Putamen (tissue), 1 donor: ENCODE measurements at regions not wholly inside any gene's neighbourhood (a gene's known extent, or its start where the extent isn't known, plus 50 kb on each side); places are given as distances from the start of the nearest gene placed in this dataset.

ENCODE experiments used
- DNase-seq: peaks from one replicate; pipeline ENCODE4 v3.0.0-alpha.2; 2016; ENCODE audit warnings: low spot score

DNA sequence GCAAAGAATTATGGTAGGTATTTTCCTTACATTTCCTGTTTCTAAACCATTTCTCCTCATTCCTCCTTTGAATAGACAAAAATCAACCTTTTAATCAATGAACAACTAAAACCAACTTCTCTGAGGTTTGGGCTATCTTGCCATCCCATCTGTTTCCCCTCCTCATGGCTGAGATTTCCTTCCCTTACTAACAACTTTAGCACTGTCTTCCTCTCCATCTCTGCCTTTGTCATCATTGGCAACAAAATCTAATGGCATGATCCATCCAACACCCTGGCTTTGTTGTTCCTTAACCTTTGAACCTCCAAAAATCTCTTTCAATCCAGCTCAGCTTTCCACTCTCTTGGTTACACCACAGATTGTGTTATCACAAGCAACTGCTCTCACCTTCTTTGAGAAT lies 95.3 kb upstream of the FAM136A start:
- DNase-seq, result no peak

GRCh38 chr2:70396612-70397011 lies 94.7 kb upstream of the FAM136A start:
- no peak for DNase-seq

DNA sequence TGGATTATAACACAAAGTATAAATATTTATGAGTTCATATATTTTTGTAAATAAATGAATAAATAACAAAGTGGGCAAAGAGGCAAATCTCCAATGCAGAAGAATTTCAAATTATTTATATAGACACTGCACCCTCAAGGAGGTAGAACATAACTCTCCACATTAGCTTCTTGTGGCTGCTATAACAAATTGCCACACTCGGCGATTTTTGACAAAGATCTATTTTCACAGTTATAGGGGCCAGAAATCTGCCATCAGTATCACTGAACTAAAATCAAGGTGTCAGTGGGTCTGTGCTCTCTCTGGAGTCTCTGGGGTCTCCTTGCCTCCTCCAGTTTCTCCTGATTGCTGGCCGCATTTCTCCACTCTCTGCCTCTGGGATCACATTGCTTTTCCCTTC lies 92.0 kb upstream of the FAM136A start:
- DNase-seq, result no peak

DNA sequence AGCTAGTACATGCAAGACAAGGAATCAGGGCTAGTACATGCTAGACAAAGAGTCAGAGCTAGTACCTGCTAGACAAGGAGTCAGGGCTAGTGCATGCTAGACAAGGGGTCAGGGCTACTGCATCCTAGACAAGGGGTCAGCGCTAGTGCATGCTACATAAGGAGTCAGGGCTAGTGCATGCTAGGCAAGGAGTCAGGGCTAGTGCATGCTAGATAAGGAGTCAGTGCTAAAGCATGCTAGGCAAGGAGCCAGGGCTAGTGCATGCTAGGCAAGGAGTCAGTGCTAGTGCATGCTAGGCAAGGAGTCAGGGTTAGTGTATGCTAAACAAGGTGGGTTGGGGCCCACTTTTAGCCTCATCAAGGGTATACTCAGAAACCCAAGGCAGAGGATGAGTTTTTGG lies 90.1 kb upstream of the FAM136A start:
- no peak for DNase-seq

- DNase-seq, result no peak
Measured at GRCh38 chr2:70391259-70391658, 89.4 kb upstream of the FAM136A start.

DNA sequence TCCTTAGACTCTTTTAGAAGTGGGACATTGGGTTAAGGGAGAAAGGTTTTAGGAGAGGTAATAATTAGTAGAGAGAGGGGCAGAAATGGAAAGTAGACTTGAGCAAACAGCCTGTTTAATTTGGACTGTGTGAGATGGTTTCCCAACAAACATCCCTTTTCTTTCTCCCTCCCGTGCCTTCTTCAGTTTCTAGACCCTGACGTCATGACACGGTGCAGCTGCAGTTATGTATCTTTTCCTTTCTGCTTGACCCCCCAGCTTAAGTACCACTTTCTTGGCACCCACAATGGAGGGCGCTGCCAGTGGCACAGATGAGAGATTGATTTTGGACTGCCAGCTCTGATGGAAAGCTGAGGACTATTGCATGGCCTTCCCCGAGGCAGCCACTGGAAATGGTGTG lies 86.9 kb upstream of the FAM136A start:
- no peak for DNase-seq

GRCh38 chr2:70388128-70388527 lies 86.3 kb upstream of the FAM136A start:
- DNase-seq, result no peak

DNA sequence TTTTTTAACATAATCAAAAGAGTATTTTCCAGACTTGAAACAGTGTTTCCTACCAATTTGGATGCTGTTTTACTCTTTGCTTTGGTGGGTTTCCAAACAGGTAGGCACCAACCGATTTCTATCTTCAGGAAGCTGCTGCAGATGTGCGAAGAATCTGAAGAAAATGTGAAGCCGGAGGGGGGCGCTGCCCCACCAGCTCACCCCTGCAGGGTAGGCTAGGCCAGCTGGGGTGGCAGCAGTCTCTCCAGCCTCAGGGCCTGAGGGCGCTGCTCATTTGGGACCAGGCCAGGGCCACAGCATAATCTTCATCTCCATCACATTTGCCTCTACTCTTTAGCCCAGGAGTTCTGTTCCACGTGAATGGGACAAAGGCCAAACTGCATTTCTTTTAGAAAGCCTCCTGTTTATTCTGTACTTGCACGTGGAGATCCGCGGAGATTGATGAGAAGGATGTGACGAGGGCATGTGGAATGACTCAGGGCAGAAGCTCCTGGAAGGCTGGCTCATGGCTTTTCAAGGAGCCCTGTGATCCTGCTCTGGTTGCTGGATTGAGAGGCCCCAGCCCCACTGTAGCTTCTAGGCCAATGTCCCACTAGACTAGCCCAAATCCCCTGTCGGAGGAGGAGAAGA lies 84.2 kb upstream of the FAM136A start:
- DNase-seq, result no peak

DNA sequence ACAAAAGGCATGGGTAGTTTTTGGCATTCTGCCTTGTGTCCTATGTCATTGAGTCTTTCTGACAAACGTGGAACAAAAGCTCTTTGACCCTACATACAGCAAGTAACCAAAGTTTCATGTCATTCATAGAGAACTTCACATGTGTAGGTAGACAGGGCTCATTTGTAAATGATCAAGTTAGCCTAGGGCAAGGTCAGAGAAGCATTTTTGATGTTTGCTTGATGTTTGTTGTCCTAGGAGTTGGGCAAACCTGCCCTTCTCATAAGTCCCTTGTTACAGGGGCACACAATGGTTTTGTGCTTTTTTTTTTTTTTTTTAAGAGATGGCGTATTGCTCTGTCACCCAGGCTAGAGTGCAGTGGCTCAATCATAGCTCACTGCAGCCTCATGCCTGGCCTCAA lies 83.3 kb upstream of the FAM136A start:
- no peak for DNase-seq

DNA sequence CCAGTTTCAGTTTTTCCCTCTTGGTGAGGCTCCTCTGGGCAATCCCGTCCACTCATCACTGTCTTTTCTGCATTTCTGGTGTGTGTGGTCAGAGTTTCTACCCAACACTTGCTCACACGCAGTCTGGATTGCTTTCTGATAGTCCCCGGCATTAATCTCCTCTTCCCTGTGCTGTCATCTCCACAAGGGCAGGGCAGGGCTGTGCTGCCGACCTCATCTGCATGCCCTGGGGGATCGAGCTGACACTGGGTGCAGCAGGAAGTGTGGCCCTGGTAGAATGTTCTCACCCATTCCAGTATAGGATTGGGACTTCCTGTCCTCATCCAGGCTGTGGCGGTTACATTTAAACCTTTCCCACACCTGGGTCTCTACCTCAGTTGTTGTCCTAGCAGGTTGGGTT lies 80.0 kb upstream of the FAM136A start:
- no peak for DNase-seq

DNA sequence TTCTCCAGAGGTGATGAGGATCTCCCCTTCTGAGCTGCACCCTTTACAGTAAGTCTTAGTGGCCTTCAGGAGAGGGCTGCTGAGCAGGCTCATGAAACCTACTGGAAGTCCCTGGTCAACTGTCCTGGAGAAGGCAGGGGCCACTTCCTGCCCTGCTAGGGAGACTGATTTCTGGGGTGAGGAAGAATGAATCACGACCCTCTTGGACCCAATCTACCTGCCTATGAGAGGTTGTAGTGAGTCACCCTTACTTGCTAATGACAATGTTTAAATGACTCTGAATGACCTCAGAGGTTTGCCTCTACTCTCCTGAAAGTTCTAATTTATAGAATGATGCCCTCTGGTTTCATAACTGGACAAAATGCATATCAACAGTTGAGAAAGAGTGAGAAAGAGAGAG lies 79.4 kb upstream of the FAM136A start:
- DNase-seq, result no peak

- DNase-seq, result no peak
Measured at GRCh38 chr2:70380621-70381020, 78.8 kb upstream of the FAM136A start.

DNA sequence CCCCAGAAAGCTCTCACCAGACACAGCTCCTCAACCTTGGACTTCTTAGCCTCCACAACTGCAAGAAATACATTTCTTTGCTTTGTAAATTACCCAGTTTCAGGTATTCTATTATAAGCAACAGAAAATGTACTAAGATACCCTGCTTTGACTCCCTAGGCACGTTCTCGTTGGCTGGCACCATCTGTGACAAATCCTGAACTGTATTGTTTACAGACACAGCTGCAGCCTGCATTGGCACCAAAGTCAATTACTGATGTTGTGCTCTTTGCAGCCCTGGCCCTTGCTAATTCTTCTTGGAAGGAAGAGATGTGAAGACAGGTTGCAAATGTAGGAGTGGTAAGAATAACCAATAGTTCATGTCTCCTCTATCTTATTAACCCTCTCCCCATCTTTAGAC lies 72.7 kb upstream of the FAM136A start:
- DNase-seq, result no peak

DNA sequence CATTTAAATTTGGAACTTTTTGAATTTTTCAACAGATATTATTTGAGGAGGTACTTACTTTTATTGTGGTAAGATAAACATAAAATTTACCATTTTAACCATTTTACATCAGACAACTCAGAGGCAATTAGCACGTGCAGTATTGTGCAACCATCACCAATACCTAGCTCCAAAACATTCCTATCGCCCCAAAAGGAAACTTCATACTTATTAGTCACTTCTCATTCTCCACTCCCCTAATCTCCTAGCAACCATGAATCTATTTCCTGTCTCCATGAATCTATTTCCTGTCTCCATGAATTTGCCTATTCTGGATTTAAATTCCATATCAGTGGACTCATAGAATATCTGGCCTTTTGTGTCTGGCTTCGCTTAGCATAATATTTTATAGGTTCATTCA lies 69.9 kb upstream of the FAM136A start:
- DNase-seq, result no peak

DNA sequence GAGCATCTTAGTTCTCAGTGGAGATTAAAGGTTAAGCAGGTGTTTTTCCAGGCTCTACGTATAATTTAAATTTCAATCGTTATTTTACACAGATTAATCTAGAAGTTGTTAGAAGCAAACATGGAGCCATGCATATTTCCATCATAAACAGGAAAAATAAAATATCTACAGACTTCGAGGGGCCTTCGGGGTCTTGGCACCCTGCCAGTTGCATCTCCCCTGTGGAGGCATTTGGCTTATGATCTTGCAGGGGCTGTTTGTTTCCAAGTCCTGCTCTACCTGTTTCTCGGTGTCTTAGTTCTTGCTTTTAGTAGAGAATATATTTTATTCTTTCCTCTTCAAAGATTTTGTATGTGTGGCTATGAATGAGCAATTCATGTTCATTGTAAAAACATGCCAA lies 67.2 kb upstream of the FAM136A start:
- no peak for DNase-seq

GRCh38 chr2:70368545-70368944 lies 66.7 kb upstream of the FAM136A start:
- DNase-seq, result no peak

- no peak for DNase-seq
Measured at GRCh38 chr2:70367722-70368323, 66.0 kb upstream of the FAM136A start.

DNA sequence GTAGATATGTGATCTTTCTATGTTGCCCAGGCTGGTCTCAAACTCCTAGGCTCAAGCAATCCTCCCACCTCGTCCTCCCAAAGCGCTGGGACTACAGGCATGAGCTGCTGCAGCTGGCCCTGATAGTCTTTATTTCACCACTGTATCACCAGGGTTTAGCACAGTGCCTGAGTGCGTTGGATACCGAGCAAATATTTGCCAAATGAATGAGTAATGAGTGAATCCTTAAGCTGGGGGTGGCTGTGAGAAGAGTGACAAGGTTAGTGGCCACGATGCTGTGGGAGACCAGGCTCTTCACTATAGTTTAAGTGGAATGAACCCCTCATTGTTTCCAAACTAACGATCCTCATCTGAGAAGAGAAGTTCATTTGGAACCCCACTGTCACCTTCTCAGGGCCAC lies 60.8 kb upstream of the FAM136A start:
- no peak for DNase-seq

DNA sequence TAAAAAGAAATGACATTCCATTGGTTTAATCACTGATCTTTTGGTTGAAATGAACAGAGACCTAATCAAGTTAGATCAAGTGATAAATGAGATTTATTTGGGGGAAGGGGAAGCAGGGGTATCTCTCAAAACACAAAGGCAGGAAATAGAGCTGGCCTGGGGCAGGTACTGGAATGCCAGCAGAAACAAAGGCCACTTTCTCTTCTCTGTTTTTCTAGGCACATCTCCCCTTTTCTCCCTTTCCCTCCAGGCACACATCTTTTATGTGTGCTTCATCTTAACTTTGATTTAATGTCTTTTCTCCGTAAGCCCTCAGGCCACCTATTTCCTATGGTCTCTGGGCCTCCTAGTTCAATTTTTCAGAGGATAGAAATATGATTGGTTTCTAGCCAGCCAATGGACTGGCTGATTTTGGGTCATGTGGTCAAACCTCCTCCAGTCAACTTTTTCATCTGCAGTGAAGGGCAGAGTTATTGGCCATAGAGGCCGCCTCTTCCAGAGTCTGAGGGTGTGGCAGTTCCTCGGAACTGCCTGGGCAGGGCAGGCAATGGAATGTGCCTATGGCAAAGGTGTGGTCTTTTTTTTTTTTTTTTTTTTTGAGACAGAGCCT lies 58.9 kb upstream of the FAM136A start:
- no peak for DNase-seq

GRCh38 chr2:70357684-70358071 lies 55.8 kb upstream of the FAM136A start:
- peak; percentile 11 for DNase-seq

DNA sequence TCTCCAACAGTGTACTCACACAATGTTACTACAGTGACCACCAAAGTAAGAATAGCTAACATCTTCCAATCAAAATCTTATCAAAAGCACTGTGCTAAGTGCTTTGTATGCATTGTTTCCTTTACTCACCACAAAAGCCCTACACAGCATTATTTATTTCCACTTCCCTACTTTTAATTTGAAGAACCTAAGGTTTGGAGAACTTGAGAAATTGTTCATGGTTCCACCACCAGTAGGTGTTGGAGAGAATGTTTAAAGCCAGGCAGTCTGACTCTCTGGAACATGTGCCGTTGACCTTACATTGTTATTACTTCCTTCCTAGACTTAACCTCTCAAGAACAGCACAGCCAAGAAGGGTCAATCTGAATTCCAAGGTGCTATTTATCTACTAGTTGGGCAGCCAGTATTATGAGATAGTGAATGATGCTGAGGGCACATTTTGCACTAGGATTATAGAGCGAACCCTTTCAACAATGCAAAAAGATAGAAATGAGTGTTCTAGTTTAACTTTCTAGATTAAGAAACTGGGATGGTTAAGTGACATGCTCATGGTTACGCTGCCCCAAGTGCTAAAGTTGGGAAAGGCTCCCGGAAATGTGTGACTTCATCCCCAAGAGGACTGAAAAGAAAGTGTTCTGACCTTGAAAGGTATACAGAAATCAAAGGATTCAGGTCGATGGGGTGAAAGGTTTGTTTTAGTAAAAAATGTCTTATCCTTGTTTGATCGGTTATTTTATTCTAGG lies 55.2 kb upstream of the FAM136A start:
- DNase-seq, result no peak

DNA sequence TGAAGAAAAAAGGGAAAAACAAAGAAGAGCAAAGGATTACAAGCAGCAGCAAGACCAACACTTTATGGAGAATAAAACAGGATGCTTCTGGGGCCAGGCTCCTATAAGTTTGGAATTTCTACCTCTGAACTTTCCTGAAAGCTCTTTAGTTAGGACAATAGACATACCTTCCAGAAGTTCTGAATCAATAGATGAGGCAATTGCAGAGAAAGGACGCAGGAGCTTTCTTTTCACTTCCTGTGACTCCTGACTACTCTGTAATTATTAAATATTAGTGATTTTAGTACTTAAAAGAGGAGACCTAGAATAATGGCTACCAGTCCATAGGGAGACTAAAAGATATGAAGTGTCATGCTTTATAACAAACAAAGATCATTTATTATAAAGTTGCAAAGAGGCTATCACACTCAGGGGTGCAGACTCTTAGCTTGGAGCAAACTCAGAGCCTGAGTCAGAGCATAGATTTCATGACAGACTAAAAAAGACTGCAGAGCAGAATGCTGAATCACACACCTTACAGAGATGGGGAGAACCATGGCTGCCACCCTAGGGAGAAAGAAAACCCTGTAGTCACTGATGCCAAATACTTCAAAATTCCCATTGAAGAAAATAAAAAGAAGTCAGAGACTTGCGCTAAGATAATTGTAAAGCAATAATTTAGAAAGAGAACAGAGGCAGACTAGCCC lies 52.5 kb upstream of the FAM136A start:
- DNase-seq, result no peak
